ENCODE measurements at regions not wholly inside any gene's neighbourhood (a gene's known extent, or its start where the extent isn't known, plus 50 kb on each side); places are given as distances from the start of the nearest gene placed in this dataset.
A peak's percentile ranks its signal among the peaks of the same experiment; 100 is the strongest.

DNA sequence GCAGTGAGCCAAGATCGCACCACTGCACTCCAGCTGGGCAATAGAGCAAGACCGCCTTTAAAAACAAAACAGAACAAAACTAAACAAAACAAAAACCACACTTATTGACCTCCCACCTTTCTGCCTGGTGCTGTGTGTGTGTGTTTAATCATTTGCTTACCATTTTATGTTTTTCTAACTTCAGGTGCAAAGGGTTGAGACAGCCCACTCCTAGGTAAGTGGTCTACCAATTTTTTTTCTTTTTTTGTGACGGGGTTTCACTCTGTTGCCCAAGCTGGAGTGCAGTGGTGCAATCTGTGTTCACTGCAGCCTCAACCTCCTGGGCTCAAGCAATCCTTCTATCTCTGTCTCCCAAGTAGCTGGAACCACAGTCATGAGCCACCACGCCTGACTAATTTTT, 65.8 kb downstream of the SALL1 start:
- no peak for DNase-seq

DNA sequence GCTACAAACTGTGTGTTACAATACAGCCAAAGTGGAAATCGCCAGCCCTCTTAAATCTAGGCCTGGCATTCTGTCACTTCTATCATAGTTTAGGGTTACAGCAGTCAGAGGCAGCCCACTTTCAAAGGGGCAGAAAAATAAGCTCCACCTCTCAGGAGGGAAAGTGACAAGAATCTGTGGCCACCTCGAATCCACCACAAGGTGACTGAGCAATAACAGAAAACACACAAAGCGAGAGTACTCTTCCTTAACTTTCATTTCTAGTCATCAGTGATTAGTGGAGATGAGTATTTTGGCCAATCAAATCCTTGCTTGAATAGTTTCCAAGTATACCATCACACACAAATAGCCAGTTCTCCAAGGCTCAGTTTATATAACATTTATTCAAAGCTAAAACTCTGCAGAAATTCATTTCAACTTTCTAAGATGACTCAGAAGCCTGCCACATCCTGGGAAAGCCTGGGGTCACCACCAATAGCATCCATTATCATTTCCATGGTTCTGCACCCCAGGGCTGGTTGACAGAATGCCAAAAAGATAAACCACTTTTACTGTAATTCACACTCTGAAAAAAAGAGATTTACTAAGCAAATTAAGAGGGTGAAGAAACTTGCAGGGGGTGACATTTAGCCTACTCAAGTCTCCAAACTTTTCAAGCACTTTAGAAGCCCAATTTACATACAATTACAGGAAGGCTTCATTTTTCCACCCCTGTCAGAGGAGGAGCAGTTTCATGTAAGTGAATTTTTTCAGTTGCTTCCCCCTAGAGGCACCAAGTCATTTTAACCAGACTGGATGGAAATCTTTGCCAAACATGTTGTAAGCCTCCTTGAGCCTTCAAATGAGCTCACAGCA, 66.8 kb downstream of the SALL1 start:
- no peak for DNase-seq

DNA sequence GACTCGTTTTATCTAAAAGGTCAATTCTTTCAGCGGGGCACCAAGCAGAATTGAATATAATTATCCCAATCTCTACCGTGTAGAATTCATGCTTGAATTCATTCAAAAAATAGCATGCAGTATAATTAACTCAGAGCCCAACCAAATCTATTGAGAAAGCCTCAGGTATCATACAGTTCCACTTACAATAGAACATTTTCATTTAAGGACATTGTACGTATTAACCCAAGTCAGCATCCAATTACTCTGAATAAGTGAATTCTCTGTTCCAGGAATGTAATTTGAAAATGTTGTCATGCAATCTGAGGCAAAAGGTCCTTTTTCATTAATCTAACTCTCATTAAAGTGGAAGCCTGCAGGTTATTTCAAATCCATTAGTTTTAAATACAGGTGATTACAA, 78.5 kb downstream of the SALL1 start:
- DNase-seq, result no peak

DNA sequence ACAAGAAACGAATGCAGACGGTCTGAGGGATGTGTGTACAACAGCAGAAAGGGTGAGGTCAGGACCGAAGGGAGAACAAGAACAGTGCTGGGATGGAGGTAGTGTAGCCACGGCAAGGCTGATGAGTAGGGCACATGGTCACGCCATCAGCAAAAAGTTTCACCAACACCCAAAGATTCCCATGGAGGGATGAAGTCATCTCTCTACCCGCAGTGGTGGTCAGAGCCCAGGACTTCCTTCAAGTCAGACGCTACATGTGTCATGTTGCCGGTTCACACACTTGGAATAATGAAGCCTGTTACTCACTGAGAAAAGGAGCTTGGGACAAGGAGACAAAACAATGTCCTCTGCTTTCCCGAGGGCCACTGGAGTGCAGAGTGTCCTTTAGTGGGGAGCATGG, 79.7 kb downstream of the SALL1 start:
- DNase-seq, result no peak

DNA sequence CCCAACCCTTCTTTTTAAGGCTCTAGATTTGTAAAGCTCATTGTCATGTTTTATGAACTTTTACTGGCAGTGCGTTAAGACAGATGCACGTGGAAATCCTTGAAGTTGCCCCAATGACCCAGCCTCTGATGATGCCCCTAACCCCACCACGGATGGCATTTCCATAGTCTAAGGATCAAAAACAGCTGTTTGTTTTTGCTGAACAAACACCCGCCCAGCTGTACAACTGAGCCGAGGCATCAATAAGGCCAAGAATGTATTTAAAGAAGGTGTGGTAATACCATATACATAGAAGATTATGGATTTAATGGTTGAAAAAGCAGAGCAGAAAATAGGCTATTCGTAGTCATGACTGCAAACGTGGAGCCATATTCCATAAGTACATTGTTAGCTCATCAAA, 83.7 kb downstream of the SALL1 start:
- DNase-seq, result no peak

DNA sequence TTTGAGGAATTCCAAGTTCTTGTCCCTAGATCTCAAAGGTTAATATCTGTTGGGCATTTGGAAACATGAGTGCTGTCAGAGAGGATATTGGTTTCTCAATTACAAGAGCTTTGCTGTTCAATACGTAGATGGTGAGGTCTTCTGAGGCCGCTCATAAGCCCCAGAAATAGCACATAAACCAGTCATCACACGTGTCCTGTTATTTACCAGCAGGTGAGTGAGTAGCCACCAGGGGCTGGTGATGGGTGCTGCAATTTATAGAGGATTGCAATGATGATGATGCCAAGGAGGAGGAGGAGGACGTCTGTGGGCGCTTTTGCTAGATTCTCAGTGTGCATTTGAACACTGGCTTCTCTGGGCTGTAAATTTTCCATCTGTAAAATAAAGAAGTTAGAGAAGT, 89.0 kb downstream of the SALL1 start:
- DNase-seq, result peak; percentile 13

DNA sequence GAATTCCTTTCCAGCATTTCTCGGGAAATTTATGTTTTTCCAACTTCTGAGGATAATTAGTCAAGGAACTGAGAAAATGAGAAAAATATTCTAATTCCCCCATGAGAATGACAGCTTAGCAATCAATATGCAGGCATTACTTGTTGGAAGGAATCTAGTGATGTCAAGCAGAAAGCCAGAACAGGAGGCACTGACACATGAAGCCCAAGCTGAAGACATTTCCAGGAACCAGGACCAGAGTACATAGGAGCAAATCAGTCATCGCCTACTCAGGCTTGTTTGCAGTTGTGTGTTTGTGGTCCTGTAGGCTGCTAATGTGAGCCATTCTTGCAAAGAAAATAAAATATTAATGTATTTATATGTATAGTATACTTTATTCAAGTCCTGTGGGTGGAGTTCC, 89.7 kb downstream of the SALL1 start:
- DNase-seq, result no peak

DNA sequence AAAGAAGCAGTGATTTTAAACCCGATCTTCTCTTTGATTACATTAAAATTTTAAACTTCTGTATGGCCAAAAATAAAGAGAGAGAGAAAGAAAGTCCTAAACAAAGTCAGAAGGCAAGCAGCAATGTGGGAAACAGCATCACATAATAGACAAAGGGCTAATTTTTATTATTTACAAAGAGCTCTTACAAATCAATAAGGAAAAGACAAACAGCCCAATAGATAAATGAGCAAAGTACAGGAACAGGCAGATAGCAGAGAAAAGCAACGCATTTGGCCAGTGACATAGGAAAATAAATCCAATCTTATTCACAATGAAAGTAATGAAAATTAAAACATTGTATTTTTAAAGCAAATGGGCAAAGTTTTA, 93.1 kb downstream of the SALL1 start:
- no peak for DNase-seq

DNA sequence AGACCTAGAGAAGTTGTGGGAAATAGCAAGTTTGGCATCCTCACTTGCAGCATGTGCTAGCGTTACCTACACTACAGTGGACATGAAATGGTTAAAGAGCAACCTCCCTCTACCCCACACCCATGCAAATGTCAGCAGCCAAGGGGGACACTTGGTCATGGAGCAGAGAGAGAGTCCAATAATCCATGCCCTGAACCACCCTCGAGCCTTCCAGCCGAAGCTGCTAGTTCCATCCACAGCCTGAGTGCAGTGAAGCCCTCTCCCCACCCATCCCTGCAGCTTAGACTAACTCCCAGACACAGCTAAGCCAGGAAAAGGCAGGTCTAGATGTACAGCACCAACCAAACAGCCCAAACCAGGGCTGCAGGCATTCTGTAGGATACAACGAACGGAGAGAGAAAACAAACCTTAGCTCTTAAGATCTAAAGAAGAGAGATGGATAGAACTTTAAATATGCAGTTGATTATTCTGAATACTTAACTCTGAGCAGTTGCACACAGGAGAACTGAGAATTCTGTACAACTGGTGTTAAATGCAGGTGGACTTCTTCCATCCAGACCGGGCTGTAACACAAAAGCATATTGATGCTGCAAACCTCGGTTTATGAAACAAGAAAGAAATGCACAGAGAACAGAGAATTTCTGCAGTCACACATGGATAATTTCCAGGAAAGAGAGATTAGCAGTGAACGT, 93.8 kb downstream of the SALL1 start:
- no peak for DNase-seq

DNA sequence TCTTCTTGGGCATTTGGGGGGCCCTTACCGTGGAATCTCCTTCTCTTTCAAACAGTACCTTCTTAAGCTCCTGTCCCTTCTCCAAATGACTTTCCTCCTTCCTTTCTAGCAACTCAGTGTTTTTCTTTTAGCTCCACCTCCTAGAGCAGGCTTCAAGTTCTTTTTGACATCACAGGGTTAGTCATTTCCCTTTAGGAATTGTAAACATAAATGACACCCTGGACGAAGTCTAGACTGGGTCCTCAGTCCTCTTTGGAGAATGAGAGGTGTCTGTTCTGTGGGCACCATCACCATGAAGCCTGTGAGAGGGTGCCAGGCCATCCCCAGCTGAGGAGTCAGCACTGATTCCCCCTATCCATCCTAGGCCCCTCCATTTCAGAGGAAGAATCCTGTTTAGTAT, 94.7 kb downstream of the SALL1 start:
- DNase-seq, result no peak

DNA sequence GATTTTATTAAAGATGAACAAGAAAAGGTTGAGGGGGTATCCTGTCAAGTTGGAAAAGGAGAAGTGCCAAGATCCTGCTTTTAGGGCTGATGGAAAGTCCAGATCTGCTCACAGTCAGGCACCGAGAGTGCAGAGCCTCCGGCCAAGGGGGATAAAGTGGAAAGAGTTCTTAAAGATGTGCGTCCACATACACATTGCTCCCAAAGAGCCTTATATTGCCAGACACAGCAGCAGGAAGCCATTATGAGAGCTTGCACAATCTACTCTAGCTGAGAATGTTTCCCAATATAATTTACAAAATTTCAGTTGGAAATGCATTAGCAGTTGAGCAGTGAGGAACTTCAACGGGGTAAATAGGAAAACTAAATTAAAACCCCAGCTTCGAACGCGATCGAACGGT, 95.6 kb downstream of the SALL1 start:
- no peak for DNase-seq

DNA sequence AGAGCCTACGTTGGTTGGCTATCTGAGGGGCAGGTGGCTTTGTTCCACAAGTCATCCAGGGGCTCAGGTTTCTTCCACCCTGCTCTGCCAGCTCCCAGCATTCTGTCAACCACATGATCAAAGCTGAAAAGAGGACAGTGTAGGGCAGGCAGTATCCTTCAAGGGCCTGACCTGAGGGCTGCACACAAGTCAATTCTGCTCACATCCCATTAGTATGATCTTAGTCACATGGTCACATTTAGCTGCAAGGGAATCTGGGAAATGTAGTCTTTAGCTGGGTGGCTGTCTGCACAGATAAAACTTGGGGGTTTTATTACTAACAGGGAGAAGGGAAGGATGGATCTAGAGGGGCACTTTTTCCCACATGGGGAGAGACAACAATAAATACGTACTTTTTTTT, 97.3 kb downstream of the SALL1 start:
- peak; percentile 62 for DNase-seq

DNA sequence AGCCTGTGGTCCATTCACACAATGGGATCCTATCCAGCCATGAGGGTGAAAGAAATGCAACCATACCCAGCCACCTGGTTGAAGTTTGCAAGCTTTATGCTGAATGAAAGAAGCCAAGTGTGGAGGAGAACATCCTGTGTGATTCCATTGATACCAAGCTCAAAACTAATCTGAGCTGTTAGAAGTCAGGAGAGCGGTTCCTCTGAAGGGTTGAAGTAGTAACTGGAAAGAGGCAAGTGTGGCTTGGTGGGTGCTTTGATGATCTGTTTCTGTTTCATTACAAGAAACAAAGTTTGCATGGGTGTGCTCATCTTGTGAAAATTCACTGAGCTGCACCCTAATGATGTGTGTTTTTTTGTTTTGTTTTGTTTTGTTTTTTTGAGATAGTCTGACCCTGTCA, 99.4 kb downstream of the SALL1 start:
- DNase-seq, result no peak

DNA sequence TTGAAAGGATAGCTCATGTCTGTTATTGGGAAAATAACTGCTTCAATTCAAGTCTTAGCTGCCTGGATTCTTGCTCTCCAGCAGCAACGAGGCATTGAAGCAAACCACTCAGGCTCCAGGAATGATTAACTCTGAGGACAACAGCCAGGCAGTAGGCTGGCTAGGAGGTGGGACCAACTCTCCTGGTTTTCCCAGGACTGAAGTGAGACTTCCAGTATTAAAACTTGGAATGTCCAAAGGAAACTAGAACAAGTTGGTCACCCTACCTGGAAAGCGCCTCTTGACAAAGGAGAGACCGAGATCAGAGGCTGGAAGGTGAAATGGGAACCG, 100.7 kb downstream of the SALL1 start:
- no peak for DNase-seq

DNA sequence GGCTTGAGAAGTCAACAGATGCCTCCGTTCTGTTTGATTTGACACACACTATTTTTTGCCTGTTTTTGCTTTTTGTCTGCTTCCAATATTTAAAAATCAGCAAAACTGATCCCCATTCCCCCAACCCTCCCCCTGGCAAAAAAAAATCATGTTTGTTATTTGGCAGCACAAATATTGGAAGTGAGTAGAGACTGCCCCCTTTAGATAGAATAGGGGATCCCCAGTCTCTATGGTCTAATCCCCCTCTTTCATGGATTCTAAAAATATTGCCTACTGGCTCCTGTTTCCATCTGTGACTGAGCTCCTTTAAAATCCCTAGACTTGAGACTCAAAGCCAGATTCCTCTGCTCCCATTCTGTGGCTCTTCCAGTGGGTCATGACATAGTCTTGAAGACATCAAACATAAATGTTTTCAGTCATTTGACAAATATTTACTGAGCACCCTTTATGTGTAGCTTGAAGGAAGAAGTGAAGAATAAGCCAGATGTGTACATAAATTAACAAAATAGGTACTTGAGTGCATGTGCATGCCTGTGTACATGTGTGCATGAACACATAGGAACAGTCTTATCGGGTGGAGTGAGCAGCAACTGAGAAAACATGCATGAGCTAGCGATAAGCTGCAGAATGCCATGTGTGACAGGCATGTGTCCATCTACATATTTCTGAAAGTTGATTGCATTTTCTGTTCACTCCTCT, 101.2 kb downstream of the SALL1 start:
- DNase-seq, result no peak

DNA sequence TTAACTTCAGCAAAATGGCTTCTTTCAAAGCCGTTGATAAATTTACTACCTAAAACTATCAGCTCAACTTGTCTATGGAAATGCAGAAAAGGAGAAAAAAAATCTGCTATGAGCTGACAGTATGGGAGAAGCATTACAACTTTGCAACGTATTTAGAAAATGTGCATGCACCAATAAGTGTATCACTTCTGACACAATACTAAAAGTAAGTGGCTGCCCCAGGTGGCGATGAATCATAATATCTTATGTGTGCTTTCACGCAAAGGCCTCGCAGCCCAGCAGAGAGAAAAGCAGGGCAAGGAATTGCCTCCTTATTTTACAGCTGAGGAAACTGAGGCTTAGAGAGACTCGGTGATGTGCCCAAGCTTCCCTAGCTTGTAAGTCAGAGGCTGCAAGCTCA, 101.8 kb downstream of the SALL1 start:
- DNase-seq, result no peak

DNA sequence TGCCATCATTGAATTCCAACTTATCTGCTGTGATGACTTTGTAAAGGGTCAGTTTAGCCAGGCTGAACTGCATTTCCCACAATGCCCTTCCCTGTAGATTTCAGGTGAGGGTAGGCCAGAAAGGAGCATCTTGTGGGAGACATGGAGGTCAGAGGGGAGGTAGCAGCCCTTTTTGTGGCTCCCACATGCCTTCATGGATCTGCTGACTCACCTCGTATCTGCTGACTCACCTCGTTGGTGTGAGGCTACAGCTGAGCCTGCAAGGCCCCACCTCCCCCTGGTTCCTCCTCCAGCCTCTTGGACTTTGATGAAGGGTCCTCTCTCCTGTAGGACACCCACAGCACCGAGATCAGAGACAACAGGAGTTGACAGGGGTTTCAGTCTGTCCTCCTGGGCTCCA, 102.5 kb downstream of the SALL1 start:
- no peak for DNase-seq

DNA sequence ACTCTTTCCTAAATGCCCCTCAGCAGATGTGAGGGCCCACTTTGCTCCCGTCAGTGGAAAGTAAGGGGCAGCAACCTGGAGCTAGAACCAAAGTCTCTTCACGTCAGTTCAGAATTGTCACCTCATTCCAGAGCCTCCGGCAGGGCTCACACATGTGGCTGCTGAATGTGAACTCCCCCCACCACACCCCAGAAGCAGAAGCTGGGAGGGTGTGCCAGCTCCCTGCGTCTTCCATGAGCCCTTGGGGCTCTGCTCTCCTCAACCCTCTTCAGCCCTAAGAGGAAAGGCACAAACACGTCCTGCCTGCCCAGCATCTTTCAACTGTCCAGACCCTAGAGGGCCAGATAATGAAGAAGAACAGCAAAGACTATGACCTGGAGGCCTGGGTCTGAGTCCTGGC, 105.3 kb downstream of the SALL1 start:
- DNase-seq, result no peak

DNA sequence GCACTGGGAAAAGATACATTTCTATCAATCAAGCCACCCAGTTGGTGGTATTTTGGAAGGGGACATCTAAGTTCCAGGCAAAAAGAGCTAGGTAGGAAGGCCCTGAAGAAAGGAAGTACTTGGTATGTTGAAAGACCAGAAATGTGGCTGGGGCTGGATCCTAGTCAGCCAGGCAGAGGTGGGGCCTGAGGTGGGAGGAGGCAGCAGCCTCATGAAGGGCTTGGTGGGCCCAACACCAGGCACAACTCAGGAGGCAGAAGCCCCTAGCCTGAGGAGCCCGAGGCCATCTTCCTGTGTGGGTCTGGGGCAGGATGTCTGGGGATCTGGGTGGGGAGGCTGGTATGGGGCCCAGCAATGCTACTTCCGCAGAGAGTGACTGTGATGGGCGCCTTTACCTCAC, 105.9 kb downstream of the SALL1 start:
- no peak for DNase-seq

DNA sequence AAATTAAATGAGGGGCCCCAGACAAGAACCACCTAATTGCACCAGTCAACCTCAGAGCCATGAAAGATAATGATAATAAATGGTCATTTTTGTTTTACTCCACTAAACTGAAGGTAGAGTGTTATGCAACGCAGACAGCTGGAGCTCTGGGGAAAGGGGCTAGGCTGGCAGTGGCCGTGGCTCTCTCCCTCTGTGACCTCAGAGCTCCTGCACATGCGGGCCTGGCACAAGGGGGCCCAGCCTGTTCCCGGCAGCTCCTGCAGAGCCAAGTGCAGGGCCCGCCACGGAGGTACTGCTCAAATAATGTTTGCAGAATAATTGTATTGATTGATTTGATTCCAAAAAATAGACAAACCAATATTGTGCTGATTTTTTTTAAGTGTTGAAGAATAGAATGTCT, 109.5 kb downstream of the SALL1 start:
- DNase-seq, result no peak

DNA sequence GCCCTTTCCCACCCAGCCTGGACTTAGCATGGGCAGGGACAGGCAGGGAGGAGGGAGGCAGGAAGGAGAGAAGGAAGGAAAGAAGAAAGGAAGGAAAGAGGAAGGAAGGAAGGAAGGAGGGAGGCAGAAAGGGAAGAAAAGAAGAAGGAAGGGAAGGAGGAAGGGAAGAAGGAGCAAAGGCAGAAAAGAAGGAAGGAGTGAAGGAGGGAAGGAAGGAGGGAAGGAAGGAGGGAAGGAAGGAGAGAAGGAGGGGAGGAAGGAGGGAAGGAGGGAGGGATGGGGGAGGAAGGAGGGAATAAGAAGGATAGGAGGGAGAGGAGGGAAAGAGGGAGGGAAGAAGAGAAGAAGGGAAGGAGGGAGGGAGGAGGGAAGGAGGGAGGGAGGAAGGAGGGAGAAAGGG, 110.4 kb downstream of the SALL1 start:
- DNase-seq, result no peak

DNA sequence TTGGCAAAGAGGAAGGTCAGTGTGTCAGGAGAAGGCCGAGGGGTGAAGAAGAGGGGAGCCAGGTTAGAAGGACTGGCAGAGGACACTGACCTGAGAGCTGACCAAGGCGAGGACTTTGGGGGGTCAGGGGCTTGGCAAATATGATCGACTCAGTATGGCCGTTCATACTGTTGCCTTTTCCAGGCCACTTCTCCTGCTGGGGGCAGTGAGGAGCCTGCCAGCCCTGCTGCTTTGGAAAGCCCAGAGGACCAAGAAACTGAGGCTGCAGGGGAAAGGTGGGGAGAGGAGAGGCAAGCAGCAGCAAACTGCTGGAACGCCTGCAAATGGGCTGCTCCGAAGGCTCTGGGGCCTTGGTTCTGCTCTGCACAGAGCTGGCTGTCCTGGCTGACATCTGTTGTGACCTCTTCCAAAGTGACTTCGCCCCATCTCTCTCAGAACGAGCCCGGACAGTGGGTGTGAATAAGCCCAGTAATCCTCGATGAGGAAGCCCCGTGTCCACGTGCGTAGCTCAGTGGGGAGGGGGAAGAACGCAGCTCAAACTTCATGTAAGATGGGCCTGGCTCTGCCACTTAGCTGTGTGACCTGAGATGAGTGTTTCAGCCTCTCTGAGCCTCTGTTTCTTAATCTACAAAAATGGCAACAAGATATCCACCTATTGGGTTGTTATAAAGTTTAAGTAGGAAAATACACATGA, 111.3 kb downstream of the SALL1 start:
- DNase-seq, result no peak

DNA sequence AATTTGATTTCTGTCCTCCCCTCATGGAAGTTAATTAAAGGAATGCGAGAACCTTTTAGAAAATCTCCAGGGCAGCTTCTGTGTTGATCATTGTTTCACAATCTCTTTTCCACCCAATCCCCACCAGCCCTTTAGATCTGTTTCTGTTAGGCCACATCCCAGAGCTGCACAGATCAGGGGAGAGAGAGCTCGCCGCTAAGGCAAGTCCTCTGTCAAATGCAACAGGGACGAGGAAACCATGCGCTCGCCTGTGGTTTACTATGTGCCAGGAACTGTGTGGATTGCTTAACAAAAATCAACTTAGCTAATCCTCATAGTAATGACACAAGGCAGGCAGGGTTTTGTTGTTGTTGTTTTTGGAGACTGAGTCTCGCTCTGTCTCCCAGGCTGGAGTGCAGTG, 115.4 kb downstream of the SALL1 start:
- DNase-seq, result no peak

DNA sequence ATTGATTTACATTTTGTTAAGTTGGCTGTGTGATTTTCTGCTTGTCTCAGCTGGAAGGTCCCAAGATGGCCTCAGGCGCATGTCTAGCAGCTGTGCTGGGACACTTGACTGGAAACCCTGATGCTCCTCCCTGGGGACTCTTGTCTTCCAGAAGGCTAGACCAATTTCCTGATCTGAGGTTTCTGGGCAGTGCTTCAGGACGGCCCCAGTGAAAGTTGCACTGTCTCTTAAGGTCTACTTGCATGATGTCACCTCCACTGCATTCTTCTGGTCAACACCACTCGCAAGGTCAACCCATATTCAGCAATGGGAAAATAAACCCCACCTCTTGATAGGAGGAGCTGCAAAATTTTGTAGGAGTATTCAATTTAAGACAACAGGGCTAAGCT, 116.0 kb downstream of the SALL1 start:
- no peak for DNase-seq
